ENCODE measurements at regions not wholly inside any gene's neighbourhood (a gene's known extent, or its start where the extent isn't known, plus 50 kb on each side); places are given as distances from the start of the nearest gene placed in this dataset.

DNA sequence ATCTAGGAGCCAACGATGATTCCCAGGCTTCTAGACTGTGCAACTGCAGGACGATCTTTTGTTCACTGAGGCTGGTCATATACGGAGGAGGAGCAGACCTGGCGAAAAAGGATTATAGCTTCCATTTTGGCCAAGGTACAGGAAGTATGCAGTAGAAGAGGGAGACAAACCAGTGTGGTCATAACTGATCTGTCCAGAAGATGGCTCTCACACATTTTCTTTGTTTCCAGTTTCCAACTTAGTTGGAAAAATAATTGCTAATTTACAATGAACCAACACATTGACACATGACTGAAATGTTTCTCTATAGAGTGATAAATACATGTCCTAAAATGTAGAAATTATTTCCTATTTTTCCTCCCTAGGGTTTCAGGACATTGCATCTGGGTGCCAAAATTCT lies 364.1 kb upstream of the BTBD3 start:
- no peak for DNase-seq

DNA sequence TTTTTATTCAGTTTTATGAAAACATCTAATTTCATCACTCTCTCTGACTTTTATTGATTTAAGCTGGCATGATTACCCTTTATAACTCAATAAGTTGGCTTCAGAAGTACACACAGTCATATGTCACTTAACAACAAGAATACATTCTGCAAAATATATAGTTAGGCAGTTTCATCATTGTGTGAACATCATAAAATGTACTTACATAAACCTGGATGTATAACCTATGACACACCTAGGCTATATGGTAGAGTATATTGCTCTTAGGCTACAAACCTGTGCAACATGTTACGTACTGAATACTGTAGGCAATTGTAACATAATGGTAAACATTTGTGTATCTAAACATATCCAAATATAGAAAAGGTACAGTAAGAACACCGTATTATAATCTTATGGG lies 362.2 kb upstream of the BTBD3 start:
- no peak for DNase-seq

DNA sequence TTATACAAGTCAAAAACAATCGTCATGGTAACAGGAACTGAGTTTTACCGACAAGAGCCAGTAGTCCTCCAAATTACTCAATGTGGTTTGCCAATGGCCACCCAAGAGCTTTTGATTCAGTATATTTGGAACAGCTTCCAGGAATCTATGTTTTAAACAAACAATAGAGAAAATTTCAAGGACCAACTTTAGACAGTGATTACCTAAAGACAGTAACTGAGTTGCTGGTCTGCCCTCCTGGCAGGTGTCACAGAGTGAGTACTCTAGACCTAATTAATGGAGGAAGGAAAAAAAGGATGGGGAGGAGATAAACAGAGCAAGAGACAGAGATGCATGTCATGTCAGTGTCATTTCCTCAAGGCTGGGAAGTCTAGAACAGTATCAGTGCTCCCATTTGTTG lies 361.3 kb upstream of the BTBD3 start:
- no peak for DNase-seq

DNA sequence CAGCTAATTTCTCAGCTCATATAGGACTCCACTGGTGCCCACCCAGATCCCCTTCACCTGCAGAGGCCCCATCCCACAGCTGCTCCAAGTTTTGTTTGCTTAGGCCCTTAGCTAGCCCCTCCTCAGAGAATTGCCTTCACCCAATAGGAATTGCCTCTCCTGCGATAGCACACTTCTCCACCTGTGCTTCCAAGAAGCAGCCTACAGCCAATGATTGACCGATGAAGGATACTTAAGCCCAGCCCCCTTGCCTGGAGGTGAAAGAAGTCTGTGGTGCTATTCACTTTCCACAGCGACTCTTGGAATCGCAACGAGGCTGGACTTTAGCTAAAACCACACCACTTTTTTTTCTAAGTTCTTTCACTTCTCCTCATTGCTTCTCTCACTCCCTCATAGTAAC lies 353.2 kb upstream of the BTBD3 start:
- no peak for DNase-seq

DNA sequence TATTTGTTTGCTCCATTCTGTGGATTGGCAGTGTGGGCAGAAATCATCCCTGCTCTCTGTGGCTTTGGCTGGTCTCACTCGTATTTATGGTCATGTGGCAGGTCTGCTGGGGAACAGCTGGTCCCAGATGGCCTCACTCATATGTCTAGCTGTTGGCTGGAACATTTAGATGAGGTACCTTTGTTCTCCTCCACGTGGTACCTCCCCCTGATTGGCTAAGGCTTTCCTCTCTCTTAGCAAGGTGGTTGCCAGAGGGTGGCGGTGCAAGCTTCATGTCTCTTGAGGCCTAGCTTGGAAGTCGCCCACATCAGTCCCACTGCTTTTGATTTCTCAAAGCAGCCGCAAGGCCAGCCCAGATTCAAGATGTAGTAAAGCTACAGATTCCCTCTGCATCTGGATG lies 348.5 kb upstream of the BTBD3 start:
- no peak for DNase-seq

DNA sequence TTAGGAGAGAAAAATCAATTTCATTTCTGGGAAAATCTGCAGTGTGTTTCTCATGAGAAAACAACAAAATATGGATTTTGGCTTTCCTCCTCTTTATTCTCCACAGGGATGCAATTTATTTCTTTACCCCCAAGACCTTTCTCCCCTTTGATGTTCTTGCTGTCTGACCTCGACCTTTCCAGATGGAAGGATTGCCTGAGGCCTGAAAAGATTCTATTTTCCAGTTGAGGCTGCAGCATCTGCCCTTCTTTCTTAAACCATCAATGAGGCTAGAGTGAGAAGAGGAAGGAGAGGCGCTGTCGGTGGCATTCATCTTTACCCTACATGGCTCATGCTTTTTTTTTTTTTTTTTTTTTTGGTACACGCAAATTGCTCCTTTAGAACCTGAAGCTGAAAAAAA lies 344.2 kb upstream of the BTBD3 start:
- no peak for DNase-seq

DNA sequence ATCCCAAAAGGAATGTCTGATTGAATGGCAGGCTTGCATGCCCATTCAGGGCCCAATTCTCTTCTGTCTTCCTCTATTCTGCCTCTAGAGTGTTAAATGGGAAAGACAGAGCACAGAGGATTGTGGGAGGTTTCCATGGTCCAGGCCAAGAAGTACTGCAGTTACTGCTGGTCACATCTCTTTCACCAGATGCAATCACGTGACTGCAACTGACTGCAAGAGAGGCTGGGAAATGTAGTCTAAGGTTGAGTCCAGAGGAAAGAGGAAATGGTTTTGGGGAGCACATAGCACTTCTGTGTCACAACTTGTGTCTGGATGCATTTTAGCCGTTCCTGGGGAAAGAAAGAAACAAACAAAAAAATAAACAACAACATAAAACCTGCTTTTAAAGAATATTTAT lies 336.4 kb upstream of the BTBD3 start:
- DNase-seq: no peak

DNA sequence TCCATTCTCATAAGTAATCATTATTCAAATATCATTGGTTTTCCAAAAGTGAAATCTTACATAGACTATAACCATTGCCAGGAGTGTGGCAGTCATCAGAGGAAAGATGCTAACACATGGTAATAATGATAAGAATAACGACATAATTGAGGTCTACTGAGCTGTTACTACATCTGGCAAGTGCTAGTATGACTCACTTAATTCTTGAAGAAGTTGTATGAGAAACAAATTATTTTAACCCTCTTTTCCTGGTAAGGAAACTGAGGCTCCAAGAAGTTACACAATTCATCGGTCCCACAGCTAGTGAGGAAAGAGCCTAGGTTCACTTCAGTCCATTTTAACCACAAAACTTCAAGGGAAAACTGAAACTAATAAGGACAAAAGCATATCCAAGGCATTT lies 335.6 kb upstream of the BTBD3 start:
- no peak for DNase-seq

DNA sequence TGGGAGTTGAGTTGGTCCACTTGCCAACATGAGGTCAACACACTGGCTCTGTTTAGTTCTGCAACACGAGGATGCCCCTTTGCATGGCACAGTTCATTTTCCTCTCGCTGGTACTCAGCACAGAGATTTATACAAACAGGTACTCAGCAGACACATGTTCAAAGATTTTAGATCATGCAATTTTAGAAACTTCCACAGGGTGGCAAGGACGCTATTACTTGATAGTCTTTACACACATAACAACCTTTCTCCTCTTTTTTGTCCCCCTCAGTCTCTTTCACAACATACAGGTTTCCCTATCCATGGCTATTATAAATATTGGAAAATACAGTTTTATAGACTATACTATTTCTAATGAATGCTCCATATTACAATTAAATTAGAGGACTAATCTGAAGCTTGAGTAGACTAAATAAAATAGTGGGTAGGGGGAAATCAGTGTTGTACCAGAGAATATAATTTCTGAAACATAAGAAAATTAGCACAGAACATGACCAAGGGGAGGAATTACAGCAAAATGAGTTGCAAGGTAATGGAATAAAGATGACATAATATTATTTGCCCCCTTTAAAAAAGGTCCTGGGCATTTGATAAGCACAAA lies 331.8 kb upstream of the BTBD3 start:
- DNase-seq: no peak

DNA sequence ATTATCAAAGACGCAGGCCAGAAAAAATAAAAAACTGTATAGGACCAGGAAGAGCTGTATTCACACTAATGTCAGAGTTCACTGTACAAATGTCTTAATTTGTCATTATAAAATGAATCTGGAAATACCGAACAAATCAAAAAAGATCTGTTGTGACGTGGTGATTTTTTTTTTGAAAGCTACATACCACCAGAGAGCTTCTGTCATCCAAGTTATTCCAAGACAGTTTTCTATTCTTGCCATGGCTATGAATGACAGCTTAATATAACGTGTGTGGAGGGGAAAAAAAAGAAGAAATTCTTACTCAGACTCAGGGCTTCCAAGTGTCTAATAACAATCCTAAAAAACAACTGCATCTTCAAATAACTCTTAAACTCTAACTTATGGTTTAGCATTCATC lies 328.8 kb upstream of the BTBD3 start:
- DNase-seq: no peak

DNA sequence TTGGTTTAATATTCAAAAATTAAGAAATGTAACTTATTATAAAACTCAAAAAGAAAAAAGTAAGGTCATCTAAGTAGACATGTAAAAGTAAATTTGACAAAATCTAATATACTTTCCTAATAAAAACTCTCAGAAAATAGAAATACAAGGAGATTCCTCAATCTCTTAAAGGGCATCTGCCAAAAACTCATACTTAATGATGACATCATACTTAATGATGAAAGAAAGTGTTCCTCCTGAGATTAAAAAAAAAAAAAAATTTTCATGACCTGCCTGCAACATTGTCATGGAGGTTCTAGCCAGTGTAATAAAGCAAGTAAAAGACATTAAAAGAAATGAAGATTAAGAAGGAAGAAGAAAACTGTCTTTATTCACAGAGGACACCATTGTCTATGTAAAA lies 325.7 kb upstream of the BTBD3 start:
- no peak for DNase-seq

DNA sequence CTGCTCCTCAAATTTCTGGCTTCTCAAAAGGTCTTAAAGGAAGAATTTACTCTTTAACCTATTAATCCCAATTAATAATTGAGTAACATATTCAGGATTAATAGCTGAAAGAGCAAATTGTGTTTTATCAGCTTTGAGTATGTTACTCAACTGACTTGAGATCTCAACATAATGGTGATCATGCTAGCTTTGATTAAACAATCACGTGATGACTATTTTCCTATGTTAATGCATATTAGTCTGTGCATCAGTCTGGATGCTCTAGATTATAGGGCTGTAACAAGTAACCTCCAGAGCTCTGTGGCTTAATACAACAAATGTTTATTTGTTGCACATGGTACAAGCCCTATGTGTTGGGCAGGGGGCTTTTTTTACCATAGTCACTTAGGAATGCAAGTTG lies 313.4 kb upstream of the BTBD3 start:
- DNase-seq: no peak

DNA sequence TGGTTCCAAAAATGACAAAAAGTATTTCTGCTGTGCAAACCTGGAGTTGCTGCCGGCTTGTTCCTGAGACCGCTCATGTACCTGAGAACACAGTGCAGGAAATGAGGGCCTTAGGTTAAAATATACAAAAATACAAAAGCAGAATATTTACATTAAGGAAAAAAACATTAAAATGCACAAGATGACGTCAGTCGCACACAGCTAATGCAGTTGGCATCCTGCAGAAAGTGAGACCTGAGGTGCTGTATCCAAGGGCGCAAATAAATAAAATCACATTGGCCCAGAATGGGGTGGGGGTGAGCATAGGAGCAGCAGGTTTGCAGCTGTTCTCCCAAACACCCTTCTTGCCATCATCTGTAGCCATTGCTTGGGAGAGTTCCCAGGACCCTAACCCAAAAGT lies 310.6 kb upstream of the BTBD3 start:
- no peak for DNase-seq

DNA sequence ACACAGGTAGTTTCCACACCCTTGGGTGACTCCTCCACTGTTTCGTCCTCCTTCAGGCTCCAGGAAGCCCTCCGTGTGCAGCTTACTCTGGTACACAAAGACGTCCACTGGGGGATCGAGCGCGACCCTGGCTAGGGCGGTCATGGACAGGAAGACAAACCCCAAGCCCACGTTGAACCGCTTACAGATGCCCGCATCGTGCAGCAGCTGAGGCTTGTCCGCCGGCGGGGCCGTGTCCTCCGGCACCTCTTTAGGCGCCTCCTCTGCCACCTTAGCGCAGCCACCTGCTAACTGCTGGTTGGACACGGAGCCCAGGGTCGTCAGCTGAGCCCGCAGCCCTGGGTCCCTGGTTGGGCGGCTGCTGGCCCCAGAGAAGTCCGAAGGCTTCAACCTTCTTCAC lies 309.0 kb upstream of the BTBD3 start:
- no peak for DNase-seq

DNA sequence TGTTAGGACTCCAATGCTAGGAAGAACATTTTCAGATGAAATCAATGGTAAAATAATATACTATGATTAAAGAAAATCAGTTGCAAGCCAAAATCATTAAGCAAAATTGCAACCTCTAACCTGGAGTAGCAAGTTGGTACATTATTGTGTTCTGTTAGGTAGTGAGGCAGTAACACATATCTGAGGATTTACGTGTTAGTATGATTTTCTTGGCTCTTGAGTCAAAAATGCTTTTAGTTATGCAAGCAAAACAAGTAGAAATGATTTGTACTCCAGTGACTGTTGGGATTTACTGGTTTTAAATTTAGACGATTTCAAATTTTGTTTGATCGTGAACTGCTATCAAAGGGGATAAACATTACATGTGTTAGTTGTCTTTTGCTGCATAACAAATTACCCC lies 293.0 kb upstream of the BTBD3 start:
- no peak for DNase-seq

DNA sequence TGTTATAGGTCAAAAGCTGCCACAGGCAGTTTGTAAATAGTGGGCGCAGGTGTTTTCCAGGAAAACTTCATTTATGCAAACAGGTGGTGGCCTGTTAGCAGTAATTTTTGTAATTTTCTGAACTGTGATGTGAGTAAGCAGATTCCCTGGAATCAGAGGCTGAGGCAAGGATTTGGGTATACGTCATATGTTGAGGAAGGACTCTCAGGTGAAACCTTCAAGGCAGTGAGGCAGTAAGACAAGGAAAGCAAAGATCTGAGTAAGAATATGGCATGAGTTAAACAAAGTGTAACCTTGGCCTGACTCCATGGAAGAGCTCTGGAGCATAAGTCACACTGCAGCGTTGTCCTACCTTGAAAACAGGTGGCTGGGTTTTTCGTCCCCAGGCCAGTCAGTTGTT lies 291.1 kb upstream of the BTBD3 start:
- no peak for DNase-seq

DNA sequence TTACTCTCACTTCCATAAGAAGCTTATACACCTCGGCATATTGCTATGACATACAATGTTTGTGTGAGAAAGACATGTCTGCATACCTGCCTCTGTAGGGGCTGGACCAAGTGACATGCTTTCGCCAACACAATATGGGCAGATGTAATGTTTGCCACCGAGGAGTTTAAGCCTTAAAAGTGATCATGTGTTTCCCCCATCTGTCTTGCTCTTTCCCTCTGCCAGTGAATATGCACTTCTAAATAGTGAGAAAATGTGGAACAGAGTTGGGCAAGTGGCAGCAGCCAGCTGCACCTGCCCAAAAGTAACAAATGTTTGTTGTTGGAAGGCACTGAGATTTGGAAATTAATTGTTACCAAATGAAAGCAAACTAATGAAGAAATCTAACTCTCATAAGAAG lies 274.8 kb upstream of the BTBD3 start:
- no peak for DNase-seq

DNA sequence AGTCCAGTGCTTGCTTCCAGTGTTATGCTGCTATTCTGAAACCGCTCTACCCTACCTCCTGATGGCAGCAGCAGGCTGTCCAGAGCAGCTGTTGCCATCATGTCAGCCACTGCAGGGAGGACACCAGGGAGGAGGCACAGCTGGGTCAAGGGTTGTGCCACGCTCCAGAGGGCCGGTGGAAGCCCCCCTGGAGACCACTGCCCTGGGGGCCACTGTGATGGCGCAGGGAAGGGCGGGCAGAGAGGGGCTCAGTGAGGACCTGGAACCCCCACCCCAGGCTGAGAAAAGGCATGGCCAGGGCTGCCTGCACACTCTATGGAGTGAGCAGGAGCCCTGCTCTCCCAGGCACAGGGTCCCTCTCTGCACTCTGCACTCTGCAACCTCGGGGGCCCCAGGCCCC lies 271.3 kb upstream of the BTBD3 start:
- no peak for DNase-seq

DNA sequence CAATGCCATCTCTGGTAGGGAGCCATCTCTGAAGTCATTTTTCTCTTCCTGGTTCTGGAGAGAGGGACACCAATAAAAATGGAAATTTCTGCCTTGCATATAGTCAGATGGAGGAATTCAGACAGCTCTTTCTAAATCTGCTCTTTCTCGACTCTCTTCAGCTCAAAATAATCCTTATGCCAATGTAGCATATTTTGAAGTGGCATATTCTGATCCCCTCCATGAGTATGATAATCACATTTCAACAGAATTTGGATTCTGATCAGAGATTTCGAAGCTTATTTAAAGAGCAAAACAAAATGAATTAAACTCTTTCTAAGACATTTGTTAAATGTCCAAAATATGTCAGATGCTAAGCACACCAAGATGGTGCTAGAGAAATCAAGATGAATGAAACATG lies 267.1 kb upstream of the BTBD3 start:
- no peak for DNase-seq

DNA sequence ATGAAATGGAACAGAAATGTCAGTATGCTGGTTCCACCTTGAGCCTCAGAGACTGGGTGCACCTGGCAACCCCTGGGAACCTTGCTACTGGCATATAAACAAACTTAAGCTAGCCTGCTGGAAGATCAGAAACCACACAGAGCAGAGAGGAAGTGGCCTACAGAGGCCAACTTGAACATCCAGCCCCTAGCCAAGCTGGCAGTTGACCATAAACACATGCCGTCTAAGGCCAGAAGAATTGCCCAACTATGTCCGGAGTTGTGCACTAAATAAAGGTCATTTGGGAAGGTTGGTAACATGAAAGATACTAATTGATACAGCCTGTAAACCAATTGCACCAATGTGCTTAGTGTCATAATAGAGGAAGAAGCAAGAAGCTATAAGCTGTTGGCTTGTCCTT lies 266.6 kb upstream of the BTBD3 start:
- no peak for DNase-seq

DNA sequence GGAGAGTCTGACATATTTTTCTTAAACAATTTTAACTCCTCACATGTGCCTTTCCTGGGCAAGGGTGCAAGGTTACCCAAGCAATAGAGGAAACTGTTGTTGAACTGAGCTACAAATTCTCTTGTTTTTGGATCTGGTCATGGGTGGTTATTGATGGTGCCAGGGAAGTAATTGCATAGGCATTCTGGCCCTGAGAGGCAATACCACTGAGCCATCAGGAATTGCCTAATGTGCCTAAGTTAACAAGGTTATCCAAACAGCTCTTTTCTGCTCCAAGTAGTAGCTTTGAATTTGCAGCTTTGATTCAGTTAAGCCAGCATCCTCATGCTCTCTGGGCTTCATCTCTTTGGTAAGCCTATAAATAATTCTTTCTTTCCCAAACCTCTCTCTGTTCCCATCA lies 266.0 kb upstream of the BTBD3 start:
- DNase-seq: no peak

DNA sequence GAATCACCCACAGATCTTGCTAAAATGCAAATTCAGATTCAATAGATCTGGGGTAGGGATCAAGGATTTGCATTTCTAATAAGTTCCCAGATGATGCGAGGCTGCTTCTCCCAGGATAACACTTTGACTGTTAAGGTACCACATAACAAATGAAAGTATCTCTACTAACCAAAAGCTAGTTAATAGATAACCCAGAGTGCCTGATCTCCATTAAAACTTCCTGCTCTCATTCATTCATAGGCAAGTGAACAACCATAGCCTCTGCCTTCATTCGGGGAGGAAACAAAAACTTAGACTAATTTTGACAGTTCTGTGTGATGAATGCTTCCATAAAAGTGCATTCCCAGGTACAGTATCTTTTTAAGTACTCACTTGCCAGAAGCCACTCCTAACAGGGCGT lies 265.6 kb upstream of the BTBD3 start:
- DNase-seq: no peak

DNA sequence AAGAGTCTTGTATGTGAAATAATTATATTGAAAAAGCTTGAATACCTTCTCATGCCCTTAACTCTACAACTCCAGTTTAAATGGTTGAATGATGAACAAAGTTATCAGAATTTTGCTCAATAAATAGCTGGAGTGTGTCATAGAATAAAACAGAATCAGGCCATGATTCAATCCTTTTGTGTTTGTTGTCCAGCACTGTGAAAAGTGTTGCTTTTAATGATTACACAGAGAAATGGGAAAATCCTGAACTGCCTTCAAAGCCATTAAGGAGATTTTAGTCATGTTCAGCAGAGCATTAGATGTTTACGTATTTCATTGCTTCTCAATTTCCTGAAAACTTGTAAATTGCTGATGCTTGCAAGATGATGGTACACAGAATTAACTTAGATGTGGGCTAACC lies 262.9 kb upstream of the BTBD3 start:
- DNase-seq: no peak

DNA sequence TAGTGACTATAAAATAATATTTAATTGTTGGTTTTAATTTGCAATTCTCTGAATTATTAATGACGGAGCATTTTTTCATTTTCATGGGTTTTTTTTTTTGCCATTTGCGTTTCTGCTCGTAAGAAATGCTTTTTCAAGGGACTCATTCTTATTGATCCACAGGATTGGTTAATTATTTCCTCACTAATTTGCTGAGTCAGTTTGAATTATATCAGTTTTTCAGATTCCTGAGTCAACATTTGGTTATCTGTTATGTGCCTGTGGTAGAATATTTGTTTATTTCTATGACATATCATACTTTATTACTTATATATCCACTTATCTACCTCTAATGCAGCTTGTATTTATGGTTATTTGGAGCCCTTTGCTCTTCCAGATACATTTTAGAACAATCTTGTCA lies 257.0 kb upstream of the BTBD3 start:
- DNase-seq: no peak

DNA sequence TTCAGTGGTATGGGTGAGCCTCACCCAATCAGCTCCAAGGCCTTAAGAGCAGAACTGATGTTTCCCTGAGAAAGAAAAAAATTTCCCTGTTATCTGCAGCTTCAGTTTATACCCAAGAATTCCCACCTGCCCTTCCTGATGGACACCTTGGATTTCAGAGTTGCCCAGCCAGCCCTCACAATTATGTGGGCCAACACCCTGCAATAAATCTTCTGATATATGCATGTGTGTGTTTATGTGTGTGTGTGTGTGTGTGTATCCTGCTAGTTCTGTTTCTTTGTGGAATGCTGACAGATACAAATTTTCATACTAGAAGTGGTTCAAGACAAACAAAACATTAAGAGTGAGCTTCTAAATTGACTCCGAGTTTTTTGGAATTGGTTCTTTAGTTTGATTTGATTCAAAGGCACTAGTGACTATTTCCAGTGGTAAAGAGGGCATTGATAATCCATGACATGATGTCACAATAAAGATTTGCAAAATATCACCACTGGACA lies 246.6 kb upstream of the BTBD3 start:
- DNase-seq: no peak

DNA sequence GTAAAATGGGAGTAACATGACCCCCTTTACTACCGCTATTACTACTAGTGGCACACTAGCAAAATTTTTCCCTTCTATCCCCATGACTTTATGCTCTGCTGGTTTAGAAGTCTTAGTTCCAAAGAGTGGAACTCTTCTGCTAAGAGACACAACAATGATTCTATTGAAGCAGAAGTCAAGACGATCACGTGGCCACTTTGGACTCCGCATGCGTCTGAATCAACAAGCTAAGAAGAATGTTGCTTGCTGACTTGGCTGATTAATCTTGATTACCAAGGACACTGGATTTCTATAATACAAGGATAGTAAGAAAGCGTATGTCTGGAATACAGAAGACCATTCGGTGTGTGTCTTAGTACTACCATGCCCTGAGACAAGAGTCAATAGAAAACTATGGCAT lies 244.7 kb upstream of the BTBD3 start:
- DNase-seq: no peak
